HG02870 (cell line): ENCODE measurements at regions not wholly inside any gene's neighbourhood (a gene's known extent, or its start where the extent isn't known, plus 50 kb on each side); places are given as distances from the start of the nearest gene placed in this dataset.
A peak's percentile ranks its signal among the peaks of the same experiment; 100 is the strongest.
"Not testable (repeated sequence)": the region's sequence is repeated elsewhere in the genome, so short reads cannot be mapped to it uniquely, and the experiment has no call there.

ENCODE experiments used
- ATAC-seq: cut with Tn5 transposase; IDR thresholded peaks from one replicate; pipeline ENCODE4 v1.9.1; 2021; ENCODE audit warnings: mild to moderate bottlenecking, moderate library complexity; ENCODE audit not compliant: unreplicated experiment

GRCh38 chr15:44817797-44818196 is 81.5 kb downstream of the TRIM69 start:
- ATAC-seq, result not testable (repeated sequence)

- not testable (repeated sequence) for ATAC-seq
Measured at GRCh38 chr15:44819331-44819987, 83.1 kb downstream of the TRIM69 start.

GRCh38 chr15:44820535-44820934 is 84.2 kb downstream of the TRIM69 start:
- ATAC-seq, result not testable (repeated sequence)

- ATAC-seq, result not testable (repeated sequence)
Measured at GRCh38 chr15:44820967-44821366, 84.6 kb downstream of the TRIM69 start.

GRCh38 chr15:44824277-44825145 is 88.2 kb downstream of the TRIM69 start:
- ATAC-seq, result not testable (repeated sequence)

- ATAC-seq, result not testable (repeated sequence)
Measured at GRCh38 chr15:44826583-44826982, 90.3 kb downstream of the TRIM69 start.

- not testable (repeated sequence) for ATAC-seq
Measured at GRCh38 chr15:44828229-44828914, 92.0 kb downstream of the TRIM69 start.

- not testable (repeated sequence) for ATAC-seq
Measured at GRCh38 chr15:44829150-44829549, 92.8 kb downstream of the TRIM69 start.

GRCh38 chr15:44830692-44831408 is 94.5 kb downstream of the TRIM69 start:
- ATAC-seq, result not testable (repeated sequence)

- ATAC-seq, result not testable (repeated sequence)
Measured at GRCh38 chr15:44831409-44831741, 95.0 kb downstream of the TRIM69 start.

- not testable (repeated sequence) for ATAC-seq
Measured at GRCh38 chr15:44832133-44832532, 95.8 kb downstream of the TRIM69 start.

GRCh38 chr15:44833081-44833480 is 96.8 kb downstream of the TRIM69 start:
- not testable (repeated sequence) for ATAC-seq

GRCh38 chr15:44833761-44834160 is 97.4 kb downstream of the TRIM69 start:
- ATAC-seq, result not testable (repeated sequence)

GRCh38 chr15:44835082-44835481 is 98.8 kb downstream of the TRIM69 start:
- ATAC-seq, result not testable (repeated sequence)

GRCh38 chr15:44836094-44836493 is 99.8 kb downstream of the TRIM69 start:
- no peak for ATAC-seq

GRCh38 chr15:44838929-44839328 is 102.6 kb downstream of the TRIM69 start:
- ATAC-seq, result peak; percentile 53

GRCh38 chr15:44841762-44842161 is 105.4 kb downstream of the TRIM69 start:
- ATAC-seq, result not testable (repeated sequence)

GRCh38 chr15:44842883-44843282 is 106.6 kb downstream of the TRIM69 start:
- ATAC-seq, result not testable (repeated sequence)

- ATAC-seq, result not testable (repeated sequence)
Measured at GRCh38 chr15:44844936-44845335, 108.6 kb downstream of the TRIM69 start.

- ATAC-seq, result not testable (repeated sequence)
Measured at GRCh38 chr15:44846156-44846555, 109.8 kb downstream of the TRIM69 start.

GRCh38 chr15:44847555-44847954 is 108.9 kb upstream of the TERB2 start:
- ATAC-seq, result not testable (repeated sequence)
